ENCODE measurements at regions not wholly inside any gene's neighbourhood (a gene's known extent, or its start where the extent isn't known, plus 50 kb on each side); places are given as distances from the start of the nearest gene placed in this dataset.

DNA sequence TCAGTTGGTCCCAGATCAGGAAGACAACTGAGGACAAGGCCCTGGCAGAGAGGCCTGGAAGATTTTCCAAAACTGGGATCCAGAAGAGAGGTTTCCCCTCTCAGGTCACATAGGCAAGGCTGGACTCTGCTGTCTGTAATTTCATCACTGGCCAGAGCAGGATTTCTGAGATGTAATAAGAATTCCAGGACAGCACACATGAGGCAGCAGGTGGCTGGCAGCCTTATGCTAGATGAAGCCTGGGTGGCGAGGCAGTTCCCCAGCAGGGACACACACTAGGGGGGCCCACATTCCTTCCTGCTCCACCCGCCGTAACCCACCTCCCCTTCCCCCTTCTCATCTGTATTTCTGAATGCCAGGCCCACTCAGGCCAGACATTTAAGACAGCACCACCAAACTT, 98.6 kb downstream of the HNRNPLL start:
- no peaks in the 10 kb centered on the region for H3K36me3 ChIP-seq (ENCODE audit: control insufficient read depth, insufficient read depth, low read length)
- peaks cover 21% of the 10 kb centered on the region for H3K27me3 ChIP-seq (ENCODE audit: control insufficient read depth, insufficient read depth, low read length)
- DNase-seq (ENCODE audit: low read depth) = no peak
- CTCF ChIA-PET = no interaction called here
- POLR2A ChIA-PET = no interaction called here
- no peak overlapping the region for H3K4me3 ChIP-seq (ENCODE audit: low read depth, low read length)
- TF ChIP-seq, protein P1, sequence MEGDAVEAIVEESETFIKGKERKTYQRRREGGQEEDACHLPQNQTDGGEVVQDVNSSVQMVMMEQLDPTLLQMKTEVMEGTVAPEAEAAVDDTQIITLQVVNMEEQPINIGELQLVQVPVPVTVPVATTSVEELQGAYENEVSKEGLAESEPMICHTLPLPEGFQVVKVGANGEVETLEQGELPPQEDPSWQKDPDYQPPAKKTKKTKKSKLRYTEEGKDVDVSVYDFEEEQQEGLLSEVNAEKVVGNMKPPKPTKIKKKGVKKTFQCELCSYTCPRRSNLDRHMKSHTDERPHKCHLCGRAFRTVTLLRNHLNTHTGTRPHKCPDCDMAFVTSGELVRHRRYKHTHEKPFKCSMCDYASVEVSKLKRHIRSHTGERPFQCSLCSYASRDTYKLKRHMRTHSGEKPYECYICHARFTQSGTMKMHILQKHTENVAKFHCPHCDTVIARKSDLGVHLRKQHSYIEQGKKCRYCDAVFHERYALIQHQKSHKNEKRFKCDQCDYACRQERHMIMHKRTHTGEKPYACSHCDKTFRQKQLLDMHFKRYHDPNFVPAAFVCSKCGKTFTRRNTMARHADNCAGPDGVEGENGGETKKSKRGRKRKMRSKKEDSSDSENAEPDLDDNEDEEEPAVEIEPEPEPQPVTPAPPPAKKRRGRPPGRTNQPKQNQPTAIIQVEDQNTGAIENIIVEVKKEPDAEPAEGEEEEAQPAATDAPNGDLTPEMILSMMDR (IDR thresholded peaks at IDR 0.05; ENCODE audit: insufficient read depth, low read depth, low read length) = no peak

DNA sequence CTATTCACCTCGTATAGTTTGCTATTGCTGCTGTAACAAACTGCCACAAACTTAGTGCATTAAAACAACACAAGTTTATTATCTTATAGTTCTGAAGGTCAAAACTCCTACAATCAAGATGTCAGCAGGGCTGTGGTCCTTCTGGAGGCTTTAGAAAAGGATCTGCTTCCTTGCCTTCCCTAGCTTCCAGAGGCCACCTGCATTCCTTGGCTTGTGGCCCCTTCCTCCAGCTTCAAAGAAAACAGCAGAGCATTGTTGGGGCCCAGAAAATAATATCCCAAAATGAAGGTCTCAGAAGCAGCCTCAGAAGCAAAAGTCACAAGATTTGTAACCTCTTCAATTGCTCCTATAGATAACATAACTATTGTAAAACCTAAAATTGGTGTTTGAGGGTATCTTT, 100.6 kb downstream of the HNRNPLL start:
- TF ChIP-seq, protein P1 (IDR thresholded peaks at IDR 0.05; ENCODE audit: insufficient read depth, low read depth, low read length) = no peak
- no peak for DNase-seq (ENCODE audit: low read depth)
- H3K36me3 ChIP-seq (ENCODE audit: control insufficient read depth, insufficient read depth, low read length) = no peaks in the 10 kb centered on the region
- H3K27me3 ChIP-seq (ENCODE audit: control insufficient read depth, insufficient read depth, low read length) = peaks cover 22% of the 10 kb centered on the region
- no peak overlapping the region for H3K4me3 ChIP-seq (ENCODE audit: low read depth, low read length)
- ChIA-PET POLR2A (no interaction called here), CTCF (interaction anchor here (1.4 kb wide), 1 partner anchor 124 kb away, joined by 3 read pairs; no protein-coding TSS in a partner anchor)

DNA sequence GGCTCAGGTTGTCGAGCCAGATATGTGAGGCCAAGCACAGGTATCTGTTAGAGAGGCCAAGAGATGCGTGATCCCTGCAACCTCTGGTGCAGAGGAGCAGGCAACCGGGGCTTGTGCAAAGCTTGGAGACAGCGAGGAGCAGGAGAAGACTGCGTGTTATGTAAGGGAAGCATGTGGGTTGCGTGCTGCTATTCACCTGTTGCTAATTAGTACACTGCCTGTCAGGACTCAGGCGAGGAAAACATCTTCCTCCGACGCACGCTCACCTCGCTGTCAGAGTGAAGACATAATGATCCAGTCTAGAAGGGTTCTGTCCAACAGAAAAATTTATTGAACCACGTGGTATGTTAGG, 102.5 kb downstream of the HNRNPLL start:
- CTCF ChIA-PET = interaction anchor here (1.4 kb wide), 1 partner anchor 35 kb away, joined by 4 read pairs; no protein-coding TSS in a partner anchor
- H3K27me3 ChIP-seq (ENCODE audit: control insufficient read depth, insufficient read depth, low read length) = peaks cover 28% of the 10 kb centered on the region
- TF ChIP-seq, protein P1 (IDR thresholded peaks at IDR 0.05; ENCODE audit: insufficient read depth, low read depth, low read length) = no peak
- H3K36me3 ChIP-seq (ENCODE audit: control insufficient read depth, insufficient read depth, low read length) = no peaks in the 10 kb centered on the region
- POLR2A ChIA-PET = no interaction called here
- DNase-seq (ENCODE audit: low read depth) = no peak
- no peak overlapping the region for H3K4me3 ChIP-seq (ENCODE audit: low read depth, low read length)

DNA sequence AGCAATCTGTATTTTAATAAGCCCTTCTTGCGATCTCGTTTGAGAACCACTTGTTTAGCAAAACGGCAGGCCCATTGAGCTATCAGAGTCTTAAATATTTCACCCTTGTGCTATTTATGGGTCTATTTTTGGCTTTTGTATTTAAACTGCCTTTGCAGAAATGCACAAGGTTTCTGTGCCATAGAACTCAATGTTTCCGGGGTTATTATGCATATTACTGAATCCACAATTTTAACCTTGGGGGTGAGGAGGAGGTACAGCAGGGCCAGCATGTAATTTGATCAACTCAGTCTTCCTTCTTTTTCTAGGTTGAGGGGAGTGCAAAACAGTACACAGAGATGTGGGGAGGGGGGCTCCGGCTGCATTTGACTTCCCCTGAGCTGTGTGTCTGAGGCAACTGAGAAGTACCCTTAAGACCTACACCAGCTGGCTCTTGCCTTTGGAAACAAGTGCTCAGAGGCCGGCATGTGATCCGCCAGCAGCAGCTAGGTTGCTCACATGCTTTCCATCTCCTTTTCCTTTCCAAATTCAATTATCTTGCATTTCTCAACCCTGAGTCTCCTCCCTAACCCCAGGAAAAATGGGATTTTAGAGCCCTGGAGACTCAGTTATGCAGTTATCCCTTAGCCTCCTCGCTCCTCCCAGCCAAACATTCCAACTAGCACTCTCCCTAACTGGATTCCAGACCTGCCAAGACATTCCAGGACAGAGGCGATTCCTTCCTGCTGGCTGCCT, 103.0 kb downstream of the HNRNPLL start:
- Histone ChIP-seq H3K36me3 (ENCODE audit: control insufficient read depth, insufficient read depth, low read length) (no peaks in the 10 kb centered on the region), H3K4me3 (ENCODE audit: low read depth, low read length) (no peak overlapping the region), H3K27me3 (ENCODE audit: control insufficient read depth, insufficient read depth, low read length) (peaks cover 28% of the 10 kb centered on the region)
- ChIA-PET CTCF (interaction anchor here (0.6 to 1.4 kb wide), 2 partner anchors 34 to 255 kb away, joined by 4 read pairs; no protein-coding TSS in a partner anchor), POLR2A (no interaction called here)
- no peak for DNase-seq (ENCODE audit: low read depth)
- TF ChIP-seq, protein P1 (IDR thresholded peaks at IDR 0.05; ENCODE audit: insufficient read depth, low read depth, low read length) = no peak

DNA sequence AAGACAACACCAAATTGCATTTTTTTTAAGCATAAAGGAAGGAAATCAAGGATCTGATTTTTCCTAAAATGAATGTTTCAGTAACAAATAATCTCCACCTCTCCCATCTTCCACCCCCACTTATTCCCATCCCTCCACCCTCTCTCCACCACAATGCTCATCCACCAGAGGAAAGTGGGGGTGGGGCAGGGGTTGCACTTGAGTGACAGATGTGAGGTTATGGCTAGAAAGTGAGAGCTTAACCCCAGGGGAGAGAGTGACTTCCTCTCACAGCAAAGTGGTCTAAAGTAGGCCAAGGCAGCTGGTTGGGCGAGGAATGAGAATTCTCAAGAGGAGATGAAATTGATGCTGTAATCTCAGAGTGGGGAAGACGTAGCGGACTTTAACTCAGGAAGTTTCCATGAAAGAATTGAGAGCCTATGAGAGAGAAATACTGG, 104.7 kb downstream of the HNRNPLL start:
- CTCF ChIA-PET = no interaction called here
- TF ChIP-seq, protein P1 (IDR thresholded peaks at IDR 0.05; ENCODE audit: insufficient read depth, low read depth, low read length) = no peak
- Histone ChIP-seq H3K27me3 (ENCODE audit: control insufficient read depth, insufficient read depth, low read length) (peaks cover 27% of the 10 kb centered on the region), H3K4me3 (ENCODE audit: low read depth, low read length) (no peak overlapping the region), H3K36me3 (ENCODE audit: control insufficient read depth, insufficient read depth, low read length) (no peaks in the 10 kb centered on the region)
- POLR2A ChIA-PET = no interaction called here
- no peak for DNase-seq (ENCODE audit: low read depth)

Measured in BJ (cell line).